SK-N-SH (cell line): ENCODE measurements at regions not wholly inside any gene's neighbourhood (a gene's known extent, or its start where the extent isn't known, plus 50 kb on each side); places are given as distances from the start of the nearest gene placed in this dataset.

Experiments
- CTCF ChIA-PET: fragments of 300-600, 350-600 bp; formaldehyde crosslinking; extraction: SDS; loops from one replicate; lab custom pipeline; 2021; lab: Yijun Ruan, JAX
- POLR2A ChIA-PET: fragments of 350-600 bp; sonication (Branson Sonifier 250); formaldehyde crosslinking; extraction: SDS; loops from one replicate; lab custom pipeline; 2020; ENCODE audit warnings: antibody characterized with exemption, inconsistent platforms; lab: Yijun Ruan, JAX
- DNase-seq: peaks from one replicate; pipeline ENCODE4 v3.0.0; 2012
- H2AFZ ChIP-seq: fragments of 200-600 bp; sonication (generic); 2 replicates; pipeline ENCODE4 v1.8.1; 2016; ENCODE audit warnings: antibody characterized with exemption, mild to moderate bottlenecking, low read depth
- H3F3A ChIP-seq: fragments of 200-600 bp; sonication (generic); replicated peaks from 2 replicates; pipeline ENCODE3; 2016; ENCODE audit warnings: antibody characterized with exemption, mild to moderate bottlenecking; ENCODE audit not compliant: insufficient read depth
- H3K27ac ChIP-seq, 2 experiments: fragments of 200-500 bp in 1 of 2; fragments of 200-600 bp in 1 of 2; sonication (Bioruptor generic) in 1 of 2; sonication (generic), shearing (Covaris generic) in 1 of 2; 2 replicates each; pipeline versions ENCODE4 v1.5.1 to v1.6.1; 2014 to 2016; ENCODE audit warnings: low read depth in 2 of 2, inconsistent platforms in 1 of 2, low read length in 1 of 2, mild to moderate bottlenecking in 1 of 2, mixed read lengths in 1 of 2
- H3K27me3 ChIP-seq: fragments of 200-600 bp; sonication (generic), shearing (Covaris generic); 2 replicates; pipeline ENCODE4 v1.6.1; 2016; ENCODE audit warnings: mixed run types; ENCODE audit not compliant: insufficient read depth
- H3K36me3 ChIP-seq, 2 experiments: fragments of 200-500 bp in 1 of 2; fragments of 200-600 bp in 1 of 2; sonication (Bioruptor generic) in 1 of 2; sonication (generic) in 1 of 2; replicated peaks in 1 of 2; 2 replicates each; pipeline versions ENCODE3 to v1.5.1; 2014 to 2016; ENCODE audit warnings: low read length in 1 of 2, mild to moderate bottlenecking in 1 of 2; ENCODE audit not compliant: insufficient read depth in 2 of 2, control insufficient read depth in 1 of 2
- H3K4me1 ChIP-seq, 2 experiments: fragments of 200-500 bp in 1 of 2; fragments of 200-600 bp in 1 of 2; sonication (Bioruptor generic) in 1 of 2; sonication (generic), shearing (Covaris generic) in 1 of 2; 2 replicates each; pipeline versions ENCODE4 v1.5.1 to v1.6.1; 2014 to 2016; ENCODE audit warnings: low read depth in 1 of 2, low read length in 1 of 2, mixed run types in 1 of 2; ENCODE audit not compliant: insufficient read depth in 2 of 2, control insufficient read depth in 1 of 2
- H3K4me2 ChIP-seq: fragments of 200-600 bp; sonication (generic), shearing (Covaris generic); 2 replicates; pipeline ENCODE4 v1.6.1; 2017; ENCODE audit warnings: mixed run types
- H3K4me3 ChIP-seq, 2 experiments: fragments of 200-500 bp in 1 of 2; fragments of 200-600 bp in 1 of 2; sonication (Bioruptor generic) in 1 of 2; sonication (generic), shearing (Covaris generic) in 1 of 2; 2 replicates each; pipeline versions ENCODE4 v1.5.1 to v1.8.1; 2014 to 2016; ENCODE audit warnings: low read depth in 2 of 2, inconsistent platforms in 1 of 2, low read length in 1 of 2, mild to moderate bottlenecking in 1 of 2, mixed read lengths in 1 of 2, moderate library complexity in 1 of 2
- H3K79me2 ChIP-seq: fragments of 200-600 bp; sonication (generic); 2 replicates; pipeline ENCODE4 v1.8.1; 2017; ENCODE audit warnings: mild to moderate bottlenecking; ENCODE audit not compliant: insufficient read depth
- H3K9ac ChIP-seq: fragments of 200-600 bp; sonication (generic); 2 replicates; pipeline ENCODE4 v1.6.1; 2017; ENCODE audit warnings: mixed run types
- H3K9me2 ChIP-seq: fragments of 200-600 bp; sonication (generic); 2 replicates; pipeline ENCODE4 v1.6.1; 2017; ENCODE audit warnings: mixed run types
- H3K9me3 ChIP-seq: fragments of 200-600 bp; sonication (generic); 2 replicates; pipeline ENCODE4 v1.6.1; 2017; ENCODE audit warnings: mixed run types, mild to moderate bottlenecking, moderate library complexity
- H4K20me1 ChIP-seq: fragments of 200-600 bp; sonication (generic); 2 replicates; pipeline ENCODE4 v1.6.1; 2017; ENCODE audit warnings: mild to moderate bottlenecking, mixed run types; ENCODE audit not compliant: insufficient read depth
- CTCF ChIP-seq: fragments of 200-600 bp; sonication (generic); IDR thresholded peaks from 2 replicates; pipeline ENCODE4 v1.6.1; 2017; ENCODE audit warnings: antibody characterized with exemption, mild to moderate bottlenecking, moderate library complexity
- EP300 ChIP-seq, 2 experiments: IDR thresholded peaks; 2 replicates each; pipeline versions ENCODE4 v1.4.0 to v1.6.1; 2012; ENCODE audit warnings: borderline replicate concordance in 1 of 2, low read depth in 1 of 2, low read length in 1 of 2
- FOXJ3 ChIP-seq: sonication (generic); formaldehyde crosslinking; IDR thresholded peaks from 2 replicates; pipeline ENCODE4 v1.5.1; 2020; ENCODE audit warnings: mild to moderate bottlenecking, missing genetic modification reagents
- FOXM1 ChIP-seq: IDR thresholded peaks from 2 replicates; pipeline ENCODE4 v1.4.0; 2012; ENCODE audit warnings: low read depth, mild to moderate bottlenecking
- GABPA ChIP-seq: IDR thresholded peaks from 2 replicates; pipeline ENCODE4 v1.4.0; 2012; ENCODE audit warnings: low read depth, mild to moderate bottlenecking
- GATA2 ChIP-seq: sonication (generic); formaldehyde crosslinking; IDR thresholded peaks from 2 replicates; pipeline ENCODE4 v1.5.0; 2020; ENCODE audit warnings: mild to moderate bottlenecking, missing genetic modification reagents
- IRF3 ChIP-seq: fragments of 150-350 bp; IDR thresholded peaks from 2 replicates; pipeline ENCODE4 v1.6.1; 2016; ENCODE audit warnings: mild to moderate bottlenecking, low read depth, low read length
- JUND ChIP-seq: IDR thresholded peaks from 2 replicates; pipeline ENCODE4 v1.4.0; 2012
- MAX ChIP-seq: IDR thresholded peaks from 2 replicates; pipeline ENCODE4 v1.4.0; 2012; ENCODE audit warnings: low read depth
- MEF2A ChIP-seq: IDR thresholded peaks from 2 replicates; pipeline ENCODE4 v1.4.0; 2012; ENCODE audit warnings: low read depth, borderline replicate concordance
- MXI1 ChIP-seq: IDR thresholded peaks from 2 replicates; pipeline ENCODE4 v1.6.1; 2012; ENCODE audit warnings: mild to moderate bottlenecking, low read depth, low read length, improper control_type of control experiment
- NFIC ChIP-seq: IDR thresholded peaks from 2 replicates; pipeline ENCODE4 v1.4.0; 2012; ENCODE audit warnings: borderline replicate concordance
- RAD21 ChIP-seq: IDR thresholded peaks from 2 replicates; pipeline ENCODE4 v1.6.1; 2012; ENCODE audit warnings: mild to moderate bottlenecking, low read length
- RFX5 ChIP-seq: IDR thresholded peaks from 2 replicates; pipeline ENCODE4 v1.6.1; 2012; ENCODE audit warnings: mild to moderate bottlenecking, improper control_type of control experiment, low read length
- SMC3 ChIP-seq: IDR thresholded peaks from 2 replicates; pipeline ENCODE4 v1.6.1; 2012; ENCODE audit warnings: low read depth, low read length, improper control_type of control experiment
- TAF1 ChIP-seq: IDR thresholded peaks from 2 replicates; pipeline ENCODE4 v1.6.1; 2012; ENCODE audit warnings: low read depth, mild to moderate bottlenecking, low read length, moderate library complexity, borderline replicate concordance
- USF1 ChIP-seq: IDR thresholded peaks from 2 replicates; pipeline ENCODE4 v1.4.0; 2012; ENCODE audit warnings: low read depth, borderline replicate concordance
- USF2 ChIP-seq: fragments of 150-350 bp; IDR thresholded peaks from 2 replicates; pipeline ENCODE4 v1.6.1; 2017; ENCODE audit warnings: antibody characterized with exemption, low read length, low read depth, borderline replicate concordance
- YY1 ChIP-seq: IDR thresholded peaks from 2 replicates; pipeline ENCODE4 v1.4.0; 2012; ENCODE audit warnings: low read depth, mild to moderate bottlenecking
- WGBS: methylation state at CpG from one replicate; pipeline ENCODE4 v1.1.6; 2017; ENCODE audit warnings: low lambda C conversion rate; 5-methylcytosine and 5-hydroxymethylcytosine counted together

- TF ChIP-seq GABPA (no peak), RFX5 (no peak)
These were observed 163.2 kb upstream of the CSF3R start (continued) for GRCh38 chr1:36645867-36646266.

GRCh38 chr1:36644556-36644955 lies 161.8 kb upstream of the CSF3R start:
- Histone ChIP-seq H2AFZ (no peak overlapping the region), H3F3A (no peaks in the 10 kb centered on the region), H3K9me3 (no peaks in the 10 kb centered on the region), H4K20me1 (no peaks in the 10 kb centered on the region), H3K36me3 (no peaks in the 10 kb centered on the region), H3K4me1 (peaks cover 0 to 9% of the 10 kb centered on the region in 2 experiments; a peak in 1 of 4 replicates), H3K4me2 (no peak overlapping the region), H3K27ac (no peak overlapping the region), H3K27me3 (no peaks in the 10 kb centered on the region), H3K79me2 (no peaks in the 10 kb centered on the region), H3K9me2 (no peaks in the 10 kb centered on the region), H3K4me3 (no peak overlapping the region), H3K9ac (no peak overlapping the region)
- DNase-seq, result no peak
- ChIA-PET CTCF (interaction anchor here (2.2 kb wide), 1 partner anchor 69 kb away, joined by 8 read pairs; no protein-coding TSS in a partner anchor), POLR2A (no interaction called here)
- TF ChIP-seq SMC3, result no peak
- no peak for TF ChIP-seq JUND
- no peak for TF ChIP-seq YY1
- no peak for TF ChIP-seq CTCF
- no peak for TF ChIP-seq USF2
- TF ChIP-seq MAX, result no peak
- no peak for TF ChIP-seq MEF2A
- no peak for TF ChIP-seq FOXJ3 (CRISPR knock-in tag)
- TF ChIP-seq TAF1, result no peak
- TF ChIP-seq GATA2 (CRISPR knock-in tag), result no peak
- no peak for TF ChIP-seq USF1
- TF ChIP-seq RAD21, result no peak
- TF ChIP-seq EP300 (IDR thresholded peaks at IDR 0.05; ENCODE audit: borderline replicate concordance in 1 of 2, low read depth in 1 of 2, low read length in 1 of 2), result no peak
- TF ChIP-seq FOXM1, result no peak
- no peak for TF ChIP-seq NFIC
- TF ChIP-seq IRF3, result no peak
- TF ChIP-seq MXI1, result no peak
- WGBS, result 38% methylated on average over 7 of the region's 7 CpGs
